ENCODE measurements at regions not wholly inside any gene's neighbourhood (a gene's known extent, or its start where the extent isn't known, plus 50 kb on each side); places are given as distances from the start of the nearest gene placed in this dataset.

DNA sequence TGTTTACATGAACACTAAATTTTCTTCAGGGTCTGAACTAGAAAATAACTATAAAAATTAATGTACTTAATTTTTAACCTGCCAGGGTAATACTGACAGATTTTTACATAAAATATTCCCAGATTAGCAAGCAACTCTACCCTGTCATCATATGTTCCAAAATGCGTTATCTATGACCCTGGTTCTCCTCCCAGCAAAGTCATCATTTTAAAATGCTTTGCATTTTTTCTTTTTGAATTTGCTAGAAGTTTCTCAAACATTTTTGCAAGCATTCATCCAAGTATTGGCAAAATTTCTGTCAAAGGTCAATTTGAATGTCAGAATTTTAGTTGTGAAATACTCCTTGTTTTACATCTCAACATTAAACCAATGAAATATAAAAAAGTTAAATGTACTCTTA lies 144.5 kb upstream of the FTMT start:
- no peaks in the 10 kb centered on the region for H3K27me3 Mint-ChIP-seq
- H3K9me3 Mint-ChIP-seq = peaks cover 3% of the 10 kb centered on the region
- H3K27ac Mint-ChIP-seq = no peak overlapping the region
- H3K36me3 Mint-ChIP-seq = no peaks in the 10 kb centered on the region
- H3K4me3 Mint-ChIP-seq = no peak overlapping the region
- DNase-seq = no peak
- CTCF ChIA-PET = no interaction called here
- no peaks in the 10 kb centered on the region for H3K4me1 Mint-ChIP-seq

- Mint-ChIP-seq H3K36me3 (no peaks in the 10 kb centered on the region), H3K4me3 (no peak overlapping the region), H3K4me1 (no peaks in the 10 kb centered on the region), H3K27me3 (no peaks in the 10 kb centered on the region), H3K9me3 (peaks cover 5% of the 10 kb centered on the region), H3K27ac (no peak overlapping the region)
- CTCF ChIA-PET = no interaction called here
- no peak for DNase-seq
Measured at GRCh38 chr5:121711416-121711815, 140.3 kb upstream of the FTMT start.

- DNase-seq = no peak
- H3K27ac Mint-ChIP-seq = no peak overlapping the region
- H3K4me1 Mint-ChIP-seq = no peaks in the 10 kb centered on the region
- CTCF ChIA-PET = no interaction called here
- no peaks in the 10 kb centered on the region for H3K36me3 Mint-ChIP-seq
- peaks cover 8% of the 10 kb centered on the region for H3K9me3 Mint-ChIP-seq
- H3K4me3 Mint-ChIP-seq = no peak overlapping the region
- H3K27me3 Mint-ChIP-seq = no peaks in the 10 kb centered on the region
Measured at GRCh38 chr5:121719255-121719654, 132.4 kb upstream of the FTMT start.

DNA sequence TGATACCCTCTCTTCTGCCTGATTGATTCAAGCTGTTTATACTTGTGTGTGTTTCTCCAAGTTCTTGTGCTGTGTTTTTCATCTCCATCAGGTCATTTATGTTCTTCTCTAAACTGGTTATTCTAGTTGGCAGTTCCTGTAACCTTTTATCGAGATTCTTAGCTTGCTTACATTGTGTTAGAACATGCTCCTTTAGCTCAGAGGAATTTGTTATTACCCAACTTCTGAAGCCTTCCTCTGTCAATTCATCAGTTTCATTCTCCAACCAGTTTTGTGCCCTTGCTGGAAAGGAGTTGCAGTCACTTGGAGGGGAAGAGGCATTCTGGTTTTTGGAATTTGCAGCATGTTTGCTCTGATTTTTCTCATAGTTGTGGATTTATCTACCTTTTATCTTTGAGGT lies 126.2 kb upstream of the FTMT start:
- CTCF ChIA-PET = no interaction called here
- Mint-ChIP-seq H3K9me3 (peaks cover 16% of the 10 kb centered on the region), H3K4me1 (no peaks in the 10 kb centered on the region), H3K27me3 (no peaks in the 10 kb centered on the region), H3K4me3 (no peak overlapping the region), H3K27ac (no peak overlapping the region), H3K36me3 (no peaks in the 10 kb centered on the region)
- DNase-seq = no peak

DNA sequence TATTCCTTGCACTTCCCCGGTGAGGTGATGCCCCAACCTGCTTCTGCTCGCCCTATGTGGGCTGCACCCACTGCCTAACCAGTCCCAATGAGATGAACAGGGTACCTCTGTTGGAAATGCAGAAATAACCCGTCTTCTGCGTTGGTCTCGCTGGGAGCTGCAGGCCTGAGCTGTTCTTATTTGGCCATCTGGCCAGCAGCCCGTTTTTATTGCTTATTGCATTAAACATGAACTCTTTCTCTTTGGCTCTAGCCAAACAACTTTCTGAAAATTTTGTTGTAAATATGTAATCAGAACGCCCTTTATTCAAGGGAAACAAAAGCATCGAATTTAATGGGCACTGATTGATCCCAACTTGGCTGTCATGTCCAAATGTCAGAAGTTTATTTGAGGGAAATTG lies 124.7 kb upstream of the FTMT start:
- Mint-ChIP-seq H3K4me1 (no peaks in the 10 kb centered on the region), H3K4me3 (no peak overlapping the region), H3K36me3 (no peaks in the 10 kb centered on the region), H3K27ac (no peak overlapping the region), H3K9me3 (peaks cover 11% of the 10 kb centered on the region), H3K27me3 (no peaks in the 10 kb centered on the region)
- CTCF ChIA-PET = no interaction called here
- no peak for DNase-seq

DNA sequence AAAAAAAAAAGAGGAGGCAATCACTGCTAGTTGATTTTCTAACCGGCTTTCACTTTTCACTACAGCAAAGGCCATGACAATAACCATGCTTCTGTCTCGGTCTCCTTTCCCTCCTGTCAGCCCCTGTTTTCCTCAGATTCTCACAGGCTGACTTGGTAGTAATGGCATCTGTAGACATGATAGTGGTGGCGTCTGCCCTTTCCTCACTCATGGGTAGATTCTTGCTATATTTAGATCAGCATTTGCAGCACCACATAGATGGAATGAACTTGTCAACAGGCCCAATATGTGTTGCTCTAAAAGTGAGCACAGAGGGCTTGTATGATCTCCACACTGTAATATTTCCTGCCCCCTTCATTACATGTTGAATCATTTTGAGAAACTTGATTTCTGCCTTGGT lies 120.3 kb upstream of the FTMT start:
- Mint-ChIP-seq H3K27ac (no peak overlapping the region), H3K36me3 (no peaks in the 10 kb centered on the region), H3K9me3 (peaks cover 2% of the 10 kb centered on the region), H3K4me3 (no peak overlapping the region), H3K27me3 (no peaks in the 10 kb centered on the region), H3K4me1 (no peaks in the 10 kb centered on the region)
- CTCF ChIA-PET = no interaction called here
- DNase-seq = no peak

- no peaks in the 10 kb centered on the region for H3K9me3 Mint-ChIP-seq
- no peaks in the 10 kb centered on the region for H3K4me1 Mint-ChIP-seq
- H3K36me3 Mint-ChIP-seq = no peaks in the 10 kb centered on the region
- H3K27ac Mint-ChIP-seq = no peak overlapping the region
- no peak for DNase-seq
- CTCF ChIA-PET = no interaction called here
- no peaks in the 10 kb centered on the region for H3K27me3 Mint-ChIP-seq
- H3K4me3 Mint-ChIP-seq = no peak overlapping the region
Measured at GRCh38 chr5:121735618-121736017, 116.1 kb upstream of the FTMT start.

- H3K4me1 Mint-ChIP-seq = no peaks in the 10 kb centered on the region
- DNase-seq = no peak
- no peaks in the 10 kb centered on the region for H3K36me3 Mint-ChIP-seq
- CTCF ChIA-PET = no interaction called here
- H3K27ac Mint-ChIP-seq = no peak overlapping the region
- no peaks in the 10 kb centered on the region for H3K27me3 Mint-ChIP-seq
- no peak overlapping the region for H3K4me3 Mint-ChIP-seq
- H3K9me3 Mint-ChIP-seq = no peaks in the 10 kb centered on the region
Measured at GRCh38 chr5:121737120-121737519, 114.6 kb upstream of the FTMT start.

GRCh38 chr5:121741156-121741555 lies 110.5 kb upstream of the FTMT start:
- H3K27me3 Mint-ChIP-seq = no peaks in the 10 kb centered on the region
- no peaks in the 10 kb centered on the region for H3K9me3 Mint-ChIP-seq
- H3K4me1 Mint-ChIP-seq = no peaks in the 10 kb centered on the region
- no peak for DNase-seq
- H3K4me3 Mint-ChIP-seq = no peak overlapping the region
- H3K36me3 Mint-ChIP-seq = no peaks in the 10 kb centered on the region
- H3K27ac Mint-ChIP-seq = no peak overlapping the region
- CTCF ChIA-PET = no interaction called here

DNA sequence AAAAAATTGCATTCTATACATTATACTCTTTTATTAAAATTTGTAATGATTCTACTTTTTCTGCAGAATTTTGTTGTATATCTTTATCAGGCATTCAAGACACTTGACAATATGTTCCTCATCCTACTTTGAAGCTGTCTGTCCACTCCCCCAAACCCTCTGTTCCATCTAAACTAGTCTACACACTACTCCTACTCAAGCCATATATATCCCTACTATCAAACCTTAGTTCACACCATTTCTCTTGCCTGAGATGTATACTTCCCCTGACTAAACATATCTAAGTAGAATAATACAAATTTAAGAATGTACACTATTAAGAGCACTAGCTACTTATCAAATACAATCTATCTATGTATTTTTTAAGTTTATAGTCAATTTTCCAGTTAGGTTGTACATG lies 107.1 kb upstream of the FTMT start:
- no peak overlapping the region for H3K27ac Mint-ChIP-seq
- H3K9me3 Mint-ChIP-seq = no peaks in the 10 kb centered on the region
- DNase-seq = no peak
- H3K36me3 Mint-ChIP-seq = no peaks in the 10 kb centered on the region
- H3K4me3 Mint-ChIP-seq = no peak overlapping the region
- no peaks in the 10 kb centered on the region for H3K4me1 Mint-ChIP-seq
- CTCF ChIA-PET = no interaction called here
- no peaks in the 10 kb centered on the region for H3K27me3 Mint-ChIP-seq

DNA sequence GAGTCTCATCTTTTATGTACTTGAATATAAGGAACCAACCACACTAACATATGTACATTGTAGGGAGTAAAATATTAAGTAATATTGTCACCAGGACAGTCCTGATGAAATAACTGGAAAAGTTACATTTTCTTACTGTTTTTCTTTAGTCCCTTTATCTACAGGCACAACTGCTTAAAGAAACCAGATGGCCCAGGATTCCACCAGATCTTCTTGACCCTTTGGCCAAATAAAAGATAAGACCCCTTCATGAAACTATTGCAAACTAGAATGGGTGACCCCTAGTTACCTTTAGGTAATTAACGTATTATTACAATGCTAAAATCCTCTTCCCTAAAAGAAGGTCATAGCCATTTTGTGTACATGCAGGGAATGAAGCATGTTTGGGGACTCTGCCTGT lies 106.3 kb upstream of the FTMT start:
- CTCF ChIA-PET = no interaction called here
- Mint-ChIP-seq H3K4me1 (no peaks in the 10 kb centered on the region), H3K27ac (no peak overlapping the region), H3K36me3 (no peaks in the 10 kb centered on the region), H3K4me3 (no peak overlapping the region), H3K27me3 (no peaks in the 10 kb centered on the region), H3K9me3 (no peaks in the 10 kb centered on the region)
- no peak for DNase-seq

- Mint-ChIP-seq H3K4me1 (no peaks in the 10 kb centered on the region), H3K36me3 (no peaks in the 10 kb centered on the region)
- CTCF ChIA-PET = no interaction called here
Measured at GRCh38 chr5:121746763-121747162, 104.9 kb upstream of the FTMT start.

DNA sequence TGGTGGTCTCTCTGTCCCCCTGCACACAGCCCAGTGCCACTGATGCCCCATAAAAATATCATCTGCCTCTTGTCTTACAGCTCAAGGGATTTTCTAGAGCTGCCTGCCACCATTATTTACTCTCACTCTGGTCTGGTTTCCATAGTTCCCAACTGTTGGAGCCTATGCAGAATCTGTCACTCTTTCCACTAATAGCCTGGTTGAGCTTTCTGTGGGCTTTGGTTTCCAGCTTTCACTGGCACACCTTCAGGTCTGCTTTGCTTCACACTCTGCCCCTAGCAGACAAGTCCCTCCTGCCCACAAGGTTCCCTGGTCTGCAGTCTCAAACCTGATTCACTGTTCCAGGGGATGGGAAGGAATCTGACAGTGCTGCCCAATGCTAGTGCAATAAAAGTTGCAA lies 103.0 kb upstream of the FTMT start:
- no peak overlapping the region for H3K27ac Mint-ChIP-seq
- H3K4me3 Mint-ChIP-seq = no peak overlapping the region
- CTCF ChIA-PET = no interaction called here
- no peak for DNase-seq
- H3K9me3 Mint-ChIP-seq = no peaks in the 10 kb centered on the region
- no peaks in the 10 kb centered on the region for H3K4me1 Mint-ChIP-seq
- H3K36me3 Mint-ChIP-seq = no peaks in the 10 kb centered on the region
- no peaks in the 10 kb centered on the region for H3K27me3 Mint-ChIP-seq

More at GRCh38 chr5:121746763-121747162, 104.9 kb upstream of the FTMT start:
- Mint-ChIP-seq H3K4me3 (no peak overlapping the region), H3K9me3 (no peaks in the 10 kb centered on the region), H3K27me3 (no peaks in the 10 kb centered on the region), H3K27ac (no peak overlapping the region)
- DNase-seq = no peak

DNA sequence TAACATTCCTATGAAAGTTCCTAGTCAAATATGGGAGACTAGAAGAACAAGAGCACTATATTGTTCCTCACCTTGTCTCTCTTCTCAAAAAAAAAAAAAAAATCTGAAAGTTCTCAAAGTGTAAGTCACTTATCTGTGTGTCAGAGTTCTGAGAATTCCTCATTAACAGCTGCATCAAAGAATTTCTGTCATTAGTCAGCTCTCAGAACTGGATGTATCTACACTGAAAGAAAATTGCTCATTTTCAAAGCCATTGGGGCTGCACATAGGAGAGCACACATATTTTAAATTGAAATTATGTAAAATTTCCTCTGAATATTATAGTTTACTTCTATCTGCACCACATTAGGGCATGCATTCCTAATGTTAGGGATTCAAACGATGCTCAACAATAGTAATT lies 99.5 kb upstream of the FTMT start:
- Mint-ChIP-seq H3K4me1 (no peaks in the 10 kb centered on the region), H3K36me3 (no peaks in the 10 kb centered on the region), H3K9me3 (no peaks in the 10 kb centered on the region), H3K27ac (no peak overlapping the region), H3K27me3 (no peaks in the 10 kb centered on the region), H3K4me3 (no peak overlapping the region)
- no peak for DNase-seq
- CTCF ChIA-PET = no interaction called here

DNA sequence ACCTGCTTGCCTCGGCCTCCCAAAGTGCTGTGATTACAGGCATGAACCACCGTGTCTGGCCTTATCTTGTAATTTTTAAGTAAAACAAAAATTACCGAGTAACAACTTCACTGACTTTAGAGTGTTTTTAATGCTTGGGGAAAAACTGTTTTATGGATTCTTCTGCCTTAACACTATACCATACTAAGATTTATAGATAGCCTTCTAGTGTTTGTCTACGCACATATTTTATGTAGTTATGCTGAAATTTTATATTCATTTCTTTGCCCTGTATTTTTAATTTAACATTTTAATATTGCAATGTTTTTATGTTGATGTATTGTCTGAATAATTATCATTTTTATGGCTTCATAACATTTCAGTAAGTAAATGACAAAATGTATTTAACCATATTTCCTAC lies 96.4 kb upstream of the FTMT start:
- H3K27me3 Mint-ChIP-seq = no peaks in the 10 kb centered on the region
- H3K4me1 Mint-ChIP-seq = no peaks in the 10 kb centered on the region
- no peak overlapping the region for H3K4me3 Mint-ChIP-seq
- CTCF ChIA-PET = no interaction called here
- H3K36me3 Mint-ChIP-seq = no peaks in the 10 kb centered on the region
- no peaks in the 10 kb centered on the region for H3K9me3 Mint-ChIP-seq
- DNase-seq = no peak
- no peak overlapping the region for H3K27ac Mint-ChIP-seq

GRCh38 chr5:121757753-121758152 lies 93.9 kb upstream of the FTMT start:
- DNase-seq = no peak
- CTCF ChIA-PET = no interaction called here
- Mint-ChIP-seq H3K27ac (no peak overlapping the region), H3K9me3 (no peaks in the 10 kb centered on the region), H3K27me3 (no peaks in the 10 kb centered on the region), H3K4me1 (no peaks in the 10 kb centered on the region), H3K4me3 (no peak overlapping the region), H3K36me3 (no peaks in the 10 kb centered on the region)

Data from activated naive CD4-positive, alpha-beta T cell treated with anti-CD3 and anti-CD28 coated beads, Interleukin-2, amount 10 ng/mL, durations not matched to agents 7 days and 5 days (primary cell).